PC-3 (cell line): ENCODE measurements at regions not wholly inside any gene's neighbourhood (a gene's known extent, or its start where the extent isn't known, plus 50 kb on each side); places are given as distances from the start of the nearest gene placed in this dataset.

Experiments used
- CTCF ChIP-seq: fragments of 300-600 bp; sonication (generic); conservative IDR thresholded peaks from 2 replicates; pipeline ENCODE4 v1.5.1; 2017; ENCODE audit warnings: antibody characterized with exemption, low read depth, mild to moderate bottlenecking, low read length
- EZH2phosphoT487 ChIP-seq: fragments of 300-600 bp; sonication (generic); IDR thresholded peaks from 2 replicates; pipeline ENCODE4 v1.6.1; 2018; ENCODE audit warnings: mild to moderate bottlenecking, antibody characterized with exemption, low read length, borderline replicate concordance

- peak; percentile 85 for TF ChIP-seq CTCF
- TF ChIP-seq EZH2phosphoT487: no peak
Observed at GRCh38 chr15:94164202-94164807, 67.1 kb upstream of the MCTP2 start.
